ENCODE measurements at regions not wholly inside any gene's neighbourhood (a gene's known extent, or its start where the extent isn't known, plus 50 kb on each side); places are given as distances from the start of the nearest gene placed in this dataset.

GRCh38 chr5:1934801-1935429 lies 52.2 kb upstream of the IRX4 start:
- H3K4me2 ChIP-seq (ENCODE audit: low read depth, low read length, poor library complexity, severe bottlenecking), result no peak overlapping the region
- no peak for TF ChIP-seq CTCF (conservative IDR thresholded peaks at IDR 0.05; ENCODE audit: low read length)
- no peak for TF ChIP-seq EZH2phosphoT487 (IDR thresholded peaks at IDR 0.05; ENCODE audit: borderline replicate concordance)
- H3K9me2 ChIP-seq (replicated peaks; ENCODE audit: low read depth, low read length), result no peaks in the 10 kb centered on the region
- H3K27me3 ChIP-seq (ENCODE audit: insufficient read depth, low read length, poor library complexity, severe bottlenecking), result peaks cover 20% of the 10 kb centered on the region
- no peaks in the 10 kb centered on the region for H3K9me3 ChIP-seq (ENCODE audit: insufficient read depth, low read depth, low read length)
- H3K4me1 ChIP-seq (ENCODE audit: insufficient read depth, low read length, poor library complexity, severe bottlenecking), result no peaks in the 10 kb centered on the region
- no peak overlapping the region for H3K4me3 ChIP-seq (ENCODE audit: low read length, poor library complexity, severe bottlenecking)
- H2AFZ ChIP-seq (ENCODE audit: low read length), result no peak overlapping the region
- H3K9ac ChIP-seq (ENCODE audit: low read depth, low read length, poor library complexity, severe bottlenecking), result no peak overlapping the region
- no peaks in the 10 kb centered on the region for H3K79me2 ChIP-seq (ENCODE audit: insufficient read depth, low read length)
- H3K36me3 ChIP-seq (ENCODE audit: insufficient read depth, low read length), result no peaks in the 10 kb centered on the region
- no peaks in the 10 kb centered on the region for H3F3A ChIP-seq (ENCODE audit: low read depth)
- no peaks in the 10 kb centered on the region for H4K20me1 ChIP-seq (ENCODE audit: insufficient read depth, low read length, poor library complexity, severe bottlenecking)

GRCh38 chr5:1934056-1934394 lies 51.3 kb upstream of the IRX4 start:
- Histone ChIP-seq H3K4me3 (ENCODE audit: low read length, poor library complexity, severe bottlenecking) (no peak overlapping the region), H3K9me3 (ENCODE audit: insufficient read depth, low read depth, low read length) (no peaks in the 10 kb centered on the region), H3F3A (ENCODE audit: low read depth) (no peaks in the 10 kb centered on the region), H4K20me1 (ENCODE audit: insufficient read depth, low read length, poor library complexity, severe bottlenecking) (no peaks in the 10 kb centered on the region), H2AFZ (ENCODE audit: low read length) (no peak overlapping the region), H3K4me1 (ENCODE audit: insufficient read depth, low read length, poor library complexity, severe bottlenecking) (no peaks in the 10 kb centered on the region), H3K9ac (ENCODE audit: low read depth, low read length, poor library complexity, severe bottlenecking) (no peak overlapping the region), H3K79me2 (ENCODE audit: insufficient read depth, low read length) (no peaks in the 10 kb centered on the region), H3K9me2 (replicated peaks; ENCODE audit: low read depth, low read length) (no peaks in the 10 kb centered on the region), H3K27me3 (ENCODE audit: insufficient read depth, low read length, poor library complexity, severe bottlenecking) (peaks cover 20% of the 10 kb centered on the region), H3K4me2 (ENCODE audit: low read depth, low read length, poor library complexity, severe bottlenecking) (no peak overlapping the region), H3K36me3 (ENCODE audit: insufficient read depth, low read length) (no peaks in the 10 kb centered on the region)
- TF ChIP-seq CTCF (conservative IDR thresholded peaks at IDR 0.05; ENCODE audit: low read length) (no peak), EZH2phosphoT487 (IDR thresholded peaks at IDR 0.05; ENCODE audit: borderline replicate concordance) (no peak)

- no peaks in the 10 kb centered on the region for H4K20me1 ChIP-seq (ENCODE audit: insufficient read depth, low read length, poor library complexity, severe bottlenecking)
- H2AFZ ChIP-seq (ENCODE audit: low read length), result no peak overlapping the region
- H3K9ac ChIP-seq (ENCODE audit: low read depth, low read length, poor library complexity, severe bottlenecking), result no peak overlapping the region
- H3K4me1 ChIP-seq (ENCODE audit: insufficient read depth, low read length, poor library complexity, severe bottlenecking), result no peaks in the 10 kb centered on the region
- peaks cover 20% of the 10 kb centered on the region for H3K27me3 ChIP-seq (ENCODE audit: insufficient read depth, low read length, poor library complexity, severe bottlenecking)
- H3K9me2 ChIP-seq (replicated peaks; ENCODE audit: low read depth, low read length), result no peaks in the 10 kb centered on the region
- no peak overlapping the region for H3K4me2 ChIP-seq (ENCODE audit: low read depth, low read length, poor library complexity, severe bottlenecking)
- TF ChIP-seq EZH2phosphoT487 (IDR thresholded peaks at IDR 0.05; ENCODE audit: borderline replicate concordance) (no peak), CTCF (conservative IDR thresholded peaks at IDR 0.05; ENCODE audit: low read length) (no peak)
- H3F3A ChIP-seq (ENCODE audit: low read depth), result no peaks in the 10 kb centered on the region
- no peaks in the 10 kb centered on the region for H3K36me3 ChIP-seq (ENCODE audit: insufficient read depth, low read length)
- no peaks in the 10 kb centered on the region for H3K9me3 ChIP-seq (ENCODE audit: insufficient read depth, low read depth, low read length)
- no peak overlapping the region for H3K4me3 ChIP-seq (ENCODE audit: low read length, poor library complexity, severe bottlenecking)
- no peaks in the 10 kb centered on the region for H3K79me2 ChIP-seq (ENCODE audit: insufficient read depth, low read length)
These were observed 50.8 kb upstream of the IRX4 start for GRCh38 chr5:1933364-1934055.

Measured in Loucy (cell line).